HCT116 (cell line): ENCODE measurements at regions not wholly inside any gene's neighbourhood (a gene's known extent, or its start where the extent isn't known, plus 50 kb on each side); places are given as distances from the start of the nearest gene placed in this dataset.

ENCODE experiments used
- CTCF ChIP-seq, 3 experiments: fragments of 200-600 bp in 1 of 3; sonication (generic) in 1 of 3; IDR thresholded peaks in 2 of 3; conservative IDR thresholded peaks in 1 of 3; 2 replicates each; pipeline ENCODE4 v1.5.1; 2012 to 2017; ENCODE audit warnings: low read depth in 2 of 3, low read length in 2 of 3, antibody characterized with exemption in 1 of 3, borderline replicate concordance in 1 of 3, control low read depth in 1 of 3, mild to moderate bottlenecking in 1 of 3, mixed read lengths in 1 of 3, mixed run types in 1 of 3, moderate library complexity in 1 of 3; ENCODE audit not compliant: insufficient read depth in 1 of 3
- ELF1 ChIP-seq: IDR thresholded peaks from 2 replicates; pipeline ENCODE4 v1.6.1; 2012; ENCODE audit warnings: low read depth, borderline replicate concordance
- JUND ChIP-seq: IDR thresholded peaks from 2 replicates; pipeline ENCODE4 v1.6.1; 2012
- MAX ChIP-seq: IDR thresholded peaks from 2 replicates; pipeline ENCODE4 v1.6.1; 2012
- POLR2A ChIP-seq: IDR thresholded peaks from 2 replicates; pipeline ENCODE4 v1.7.0; 2011; ENCODE audit warnings: borderline replicate concordance; ENCODE audit not compliant: insufficient read depth, insufficient read length; ENCODE audit errors: extremely low read depth
- POLR2AphosphoS5 ChIP-seq: IDR thresholded peaks from 2 replicates; pipeline ENCODE4 v1.6.1; 2011; ENCODE audit warnings: mild to moderate bottlenecking, low read depth, low read length, moderate library complexity
- REST ChIP-seq: IDR thresholded peaks from 2 replicates; pipeline ENCODE4 v1.6.1; 2012; ENCODE audit warnings: low read depth
- SIN3A ChIP-seq: IDR thresholded peaks from 2 replicates; pipeline ENCODE4 v1.6.1; 2012; ENCODE audit warnings: low read depth
- SP1 ChIP-seq: IDR thresholded peaks from 2 replicates; pipeline ENCODE4 v1.6.1; 2012; ENCODE audit warnings: low read depth
- YY1 ChIP-seq: IDR thresholded peaks from 2 replicates; pipeline ENCODE4 v1.6.1; 2011; ENCODE audit warnings: low read length, low read depth, moderate library complexity, mild to moderate bottlenecking; ENCODE audit not compliant: insufficient replicate concordance; ENCODE audit errors: extremely low read depth

- TF ChIP-seq CTCF (IDR thresholded peaks at IDR 0.05 in 2 of 3, conservative IDR thresholded peaks at IDR 0.05 in 1 of 3; ENCODE audit: borderline replicate concordance in 1 of 3, insufficient read depth in 1 of 3, low read depth in 2 of 3, low read length in 2 of 3) (no peak), ELF1 (no peak), REST (no peak), JUND (no peak), POLR2A (no peak), MAX (no peak), SIN3A (no peak), POLR2AphosphoS5 (no peak), SP1 (no peak), YY1 (no peak)
These were observed 52.1 kb upstream of the TGFBR2 start for GRCh38 chr3:30554317-30554690.
